GM12892 (cell line): ENCODE measurements at regions not wholly inside any gene's neighbourhood (a gene's known extent, or its start where the extent isn't known, plus 50 kb on each side); places are given as distances from the start of the nearest gene placed in this dataset.

ENCODE experiments used
- POLR2A ChIP-seq: IDR thresholded peaks from 2 replicates; pipeline ENCODE4 v1.6.1; 2011; ENCODE audit warnings: low read depth, low read length, control low read depth
- POLR2AphosphoS5 ChIP-seq: IDR thresholded peaks from 2 replicates; pipeline ENCODE4 v1.6.1; 2011; ENCODE audit warnings: low read depth, low read length, control low read depth
- TAF1 ChIP-seq: IDR thresholded peaks from 2 replicates; pipeline ENCODE4 v1.6.1; 2011; ENCODE audit warnings: low read depth, mild to moderate bottlenecking, control low read depth, low read length, borderline replicate concordance

GRCh38 chr2:16214391-16214790 is 274.0 kb downstream of the MYCN start:
- no peak for TF ChIP-seq POLR2A
- TF ChIP-seq TAF1, result no peak
- TF ChIP-seq POLR2AphosphoS5, result no peak
